Endothelial cell (in vitro differentiated cells): ENCODE measurements at regions not wholly inside any gene's neighbourhood (a gene's known extent, or its start where the extent isn't known, plus 50 kb on each side); places are given as distances from the start of the nearest gene placed in this dataset.
"Not testable (repeated sequence)": the region's sequence is repeated elsewhere in the genome, so short reads cannot be mapped to it uniquely, and the experiment has no call there.

Source experiments
- DNase-seq: peaks from one replicate; pipeline ENCODE4 v3.0.0; 2021; ENCODE audit warnings: low spot score
- H3K27ac Mint-ChIP-seq: one replicate; pipeline ENCODE4 v1.8.0; 2021; ENCODE audit warnings: mixed read lengths, inconsistent platforms; ENCODE audit not compliant: unreplicated experiment
- H3K27me3 Mint-ChIP-seq: one replicate; pipeline ENCODE4 v1.8.0; 2021; ENCODE audit warnings: mild to moderate bottlenecking, moderate library complexity, mixed read lengths, inconsistent platforms; ENCODE audit not compliant: unreplicated experiment
- H3K36me3 Mint-ChIP-seq: one replicate; pipeline ENCODE4 v1.8.0; 2021; ENCODE audit warnings: mild to moderate bottlenecking, low read depth, mixed read lengths, inconsistent platforms; ENCODE audit not compliant: unreplicated experiment
- H3K4me1 Mint-ChIP-seq: one replicate; pipeline ENCODE4 v1.8.0; 2021; ENCODE audit warnings: mild to moderate bottlenecking, mixed read lengths, inconsistent platforms; ENCODE audit not compliant: unreplicated experiment
- H3K4me3 Mint-ChIP-seq: one replicate; pipeline ENCODE4 v1.8.0; 2021; ENCODE audit warnings: mild to moderate bottlenecking, mixed read lengths, inconsistent platforms; ENCODE audit not compliant: unreplicated experiment
- H3K9me3 Mint-ChIP-seq: one replicate; pipeline ENCODE4 v1.8.0; 2021; ENCODE audit warnings: mixed read lengths, inconsistent platforms; ENCODE audit not compliant: unreplicated experiment
- CTCF ChIP-seq: fragments of 200-600 bp; sonication (generic); IDR thresholded peaks from one replicate; pipeline ENCODE4 v1.5.0; 2021; ENCODE audit warnings: antibody characterized with exemption; ENCODE audit not compliant: unreplicated experiment

- no peaks in the 10 kb centered on the region for H3K36me3 Mint-ChIP-seq
- no peak for DNase-seq
- no peaks in the 10 kb centered on the region for H3K9me3 Mint-ChIP-seq
- TF ChIP-seq CTCF: no peak
- H3K4me1 Mint-ChIP-seq: no peaks in the 10 kb centered on the region
- no peak overlapping the region for H3K27ac Mint-ChIP-seq
- no peak overlapping the region for H3K4me3 Mint-ChIP-seq
- H3K27me3 Mint-ChIP-seq: no peaks in the 10 kb centered on the region
These were observed 76.2 kb upstream of the RPS6KA2 start for GRCh38 chr6:166703149-166703710.

- H3K4me1 Mint-ChIP-seq, H3K36me3 Mint-ChIP-seq, H3K4me3 Mint-ChIP-seq: not testable (repeated sequence)
These were observed 74.4 kb upstream of the RPS6KA2 start for GRCh38 chr6:166701424-166701823.

DNA sequence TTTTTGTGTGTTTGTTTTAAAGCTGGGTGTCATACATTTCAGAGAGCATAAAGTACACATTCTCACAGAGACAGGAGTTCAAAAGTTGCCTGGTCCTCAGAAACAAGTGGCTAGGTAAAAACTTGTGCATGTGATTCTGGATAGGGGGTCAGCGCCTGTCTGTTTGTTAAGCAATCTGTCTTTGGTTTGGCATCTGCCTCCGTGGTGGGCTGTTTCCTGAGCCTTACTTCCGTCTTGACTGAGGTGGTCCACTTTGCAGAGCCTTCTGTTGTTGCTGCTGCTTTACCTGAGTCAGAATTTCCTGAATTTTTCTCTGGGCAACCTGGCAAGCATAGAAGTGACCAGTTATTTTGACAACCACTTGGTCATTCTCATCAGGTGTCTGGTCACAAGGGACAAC, 73.8 kb upstream of the RPS6KA2 start:
- H3K9me3 Mint-ChIP-seq, H3K27ac Mint-ChIP-seq, H3K36me3 Mint-ChIP-seq, H3K4me1 Mint-ChIP-seq, DNase-seq, H3K27me3 Mint-ChIP-seq, H3K4me3 Mint-ChIP-seq: not testable (repeated sequence)

More at GRCh38 chr6:166701424-166701823, 74.4 kb upstream of the RPS6KA2 start:
- not testable (repeated sequence) for H3K9me3 Mint-ChIP-seq, H3K27me3 Mint-ChIP-seq, DNase-seq, H3K27ac Mint-ChIP-seq

GRCh38 chr6:166697113-166697512, 70.1 kb upstream of the RPS6KA2 start:
- H3K4me1 Mint-ChIP-seq: peaks cover 10% of the 10 kb centered on the region
- no peak overlapping the region for H3K4me3 Mint-ChIP-seq

DNA sequence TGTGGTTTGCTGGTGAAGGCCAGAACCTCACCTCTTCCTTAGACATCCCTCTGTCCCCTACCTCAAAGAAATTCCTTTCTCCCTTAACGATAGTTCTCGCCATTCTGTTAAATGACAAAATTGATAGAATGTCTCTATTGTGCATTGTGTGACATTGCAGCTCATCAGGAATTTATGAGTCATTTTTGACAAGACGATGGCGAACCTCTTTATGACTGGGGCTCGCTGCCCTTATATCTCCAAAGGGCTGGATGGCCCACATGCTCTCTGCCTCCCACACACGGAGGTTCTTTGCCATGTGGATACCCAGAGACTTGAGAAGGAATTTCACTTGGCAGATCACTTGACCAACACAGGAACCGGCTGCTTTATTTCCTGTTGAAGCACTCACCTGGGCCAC, 66.8 kb upstream of the RPS6KA2 start:
- H3K27me3 Mint-ChIP-seq: no peaks in the 10 kb centered on the region
- DNase-seq: no peak
- H3K36me3 Mint-ChIP-seq: no peaks in the 10 kb centered on the region
- peaks cover 23% of the 10 kb centered on the region for H3K4me1 Mint-ChIP-seq
- H3K4me3 Mint-ChIP-seq: no peak overlapping the region
- H3K9me3 Mint-ChIP-seq: no peaks in the 10 kb centered on the region
- no peak for TF ChIP-seq CTCF
- H3K27ac Mint-ChIP-seq: no peak overlapping the region

More at GRCh38 chr6:166697113-166697512, 70.1 kb upstream of the RPS6KA2 start:
- H3K27me3 Mint-ChIP-seq: no peaks in the 10 kb centered on the region
- H3K36me3 Mint-ChIP-seq: no peaks in the 10 kb centered on the region
- H3K27ac Mint-ChIP-seq: no peak overlapping the region
- no peaks in the 10 kb centered on the region for H3K9me3 Mint-ChIP-seq
- TF ChIP-seq CTCF: no peak
- no peak for DNase-seq

GRCh38 chr6:166692723-166693302, 65.8 kb upstream of the RPS6KA2 start:
- Mint-ChIP-seq H3K9me3 (no peaks in the 10 kb centered on the region), H3K4me1 (peaks cover 23% of the 10 kb centered on the region), H3K27ac (no peak overlapping the region), H3K4me3 (no peak overlapping the region), H3K36me3 (no peaks in the 10 kb centered on the region), H3K27me3 (peaks cover 1% of the 10 kb centered on the region)
- no peak for DNase-seq
- no peak for TF ChIP-seq CTCF
